ENCODE measurements at regions not wholly inside any gene's neighbourhood (a gene's known extent, or its start where the extent isn't known, plus 50 kb on each side); places are given as distances from the start of the nearest gene placed in this dataset.

- Mint-ChIP-seq H3K27ac (no peak overlapping the region), H3K4me1 (ENCODE audit: low read depth) (no peaks in the 10 kb centered on the region)
These were observed 326.4 kb downstream of the ANKRD50 start for GRCh38 chr4:124386163-124386562.

GRCh38 chr4:124386648-124387047, 325.9 kb downstream of the ANKRD50 start:
- H3K27me3 Mint-ChIP-seq (ENCODE audit: low read depth), result no peaks in the 10 kb centered on the region
- H3K4me1 Mint-ChIP-seq (ENCODE audit: low read depth), result no peaks in the 10 kb centered on the region
- intact Hi-C loops (cut with micrococcal nuclease), result no loop called here
- H3K9me3 Mint-ChIP-seq, result no peaks in the 10 kb centered on the region
- no peak overlapping the region for H3K4me3 Mint-ChIP-seq (ENCODE audit: low read depth)
- no peak for DNase-seq (ENCODE audit: low spot score)
- H3K27ac Mint-ChIP-seq, result no peak overlapping the region
- H3K36me3 Mint-ChIP-seq (ENCODE audit: low read depth), result no peaks in the 10 kb centered on the region

More at GRCh38 chr4:124386163-124386562, 326.4 kb downstream of the ANKRD50 start:
- no peaks in the 10 kb centered on the region for H3K9me3 Mint-ChIP-seq
- H3K36me3 Mint-ChIP-seq (ENCODE audit: low read depth), result no peaks in the 10 kb centered on the region
- no peaks in the 10 kb centered on the region for H3K27me3 Mint-ChIP-seq (ENCODE audit: low read depth)
- no peak for DNase-seq (ENCODE audit: low spot score)
- H3K4me3 Mint-ChIP-seq (ENCODE audit: low read depth), result no peak overlapping the region
- intact Hi-C loops (cut with micrococcal nuclease), result no loop called here

- Mint-ChIP-seq H3K27me3 (ENCODE audit: low read depth) (no peaks in the 10 kb centered on the region), H3K4me1 (ENCODE audit: low read depth) (no peaks in the 10 kb centered on the region), H3K4me3 (ENCODE audit: low read depth) (no peak overlapping the region), H3K27ac (no peak overlapping the region), H3K36me3 (ENCODE audit: low read depth) (no peaks in the 10 kb centered on the region), H3K9me3 (peaks cover 3% of the 10 kb centered on the region)
- DNase-seq (ENCODE audit: low spot score), result no peak
- intact Hi-C loops (cut with micrococcal nuclease), result no loop called here
These were observed 322.9 kb downstream of the ANKRD50 start for GRCh38 chr4:124389591-124389990.

- H3K27ac Mint-ChIP-seq, result no peak overlapping the region
- H3K4me3 Mint-ChIP-seq (ENCODE audit: low read depth), result no peak overlapping the region
- peaks cover 4% of the 10 kb centered on the region for H3K9me3 Mint-ChIP-seq
- no peaks in the 10 kb centered on the region for H3K4me1 Mint-ChIP-seq (ENCODE audit: low read depth)
- intact Hi-C loops (cut with micrococcal nuclease), result no loop called here
- no peak for DNase-seq (ENCODE audit: low spot score)
- no peaks in the 10 kb centered on the region for H3K36me3 Mint-ChIP-seq (ENCODE audit: low read depth)
- H3K27me3 Mint-ChIP-seq (ENCODE audit: low read depth), result no peaks in the 10 kb centered on the region
These were observed 321.7 kb downstream of the ANKRD50 start for GRCh38 chr4:124390861-124391260.

- no peaks in the 10 kb centered on the region for H3K27me3 Mint-ChIP-seq (ENCODE audit: low read depth)
- intact Hi-C loops (cut with micrococcal nuclease), result no loop called here
These were observed 316.2 kb downstream of the ANKRD50 start for GRCh38 chr4:124396333-124396732.

GRCh38 chr4:124401606-124402005, 310.9 kb downstream of the ANKRD50 start:
- H3K4me1 Mint-ChIP-seq (ENCODE audit: low read depth), result no peaks in the 10 kb centered on the region
- intact Hi-C loops (cut with micrococcal nuclease), result no loop called here
- H3K9me3 Mint-ChIP-seq, result no peaks in the 10 kb centered on the region
- DNase-seq (ENCODE audit: low spot score), result no peak
- H3K36me3 Mint-ChIP-seq (ENCODE audit: low read depth), result no peaks in the 10 kb centered on the region
- H3K27me3 Mint-ChIP-seq (ENCODE audit: low read depth), result no peaks in the 10 kb centered on the region
- H3K4me3 Mint-ChIP-seq (ENCODE audit: low read depth), result no peak overlapping the region
- no peak overlapping the region for H3K27ac Mint-ChIP-seq

More at GRCh38 chr4:124396333-124396732, 316.2 kb downstream of the ANKRD50 start:
- Mint-ChIP-seq H3K4me3 (ENCODE audit: low read depth) (no peak overlapping the region), H3K27ac (no peak overlapping the region), H3K4me1 (ENCODE audit: low read depth) (no peaks in the 10 kb centered on the region), H3K9me3 (peaks cover 4% of the 10 kb centered on the region), H3K36me3 (ENCODE audit: low read depth) (no peaks in the 10 kb centered on the region)
- DNase-seq (ENCODE audit: low spot score), result no peak

GRCh38 chr4:124409044-124409443, 303.5 kb downstream of the ANKRD50 start:
- H3K36me3 Mint-ChIP-seq (ENCODE audit: low read depth), result no peaks in the 10 kb centered on the region
- H3K4me1 Mint-ChIP-seq (ENCODE audit: low read depth), result no peaks in the 10 kb centered on the region
- H3K4me3 Mint-ChIP-seq (ENCODE audit: low read depth), result no peak overlapping the region
- DNase-seq (ENCODE audit: low spot score), result no peak
- H3K27ac Mint-ChIP-seq, result no peak overlapping the region
- H3K27me3 Mint-ChIP-seq (ENCODE audit: low read depth), result no peaks in the 10 kb centered on the region
- no peaks in the 10 kb centered on the region for H3K9me3 Mint-ChIP-seq
- intact Hi-C loops (cut with micrococcal nuclease), result no loop called here

GRCh38 chr4:124414276-124415040, 298.1 kb downstream of the ANKRD50 start:
- no peaks in the 10 kb centered on the region for H3K27me3 Mint-ChIP-seq (ENCODE audit: low read depth)

GRCh38 chr4:124415146-124415545, 297.4 kb downstream of the ANKRD50 start:
- DNase-seq (ENCODE audit: low spot score), result no peak
- no peaks in the 10 kb centered on the region for H3K9me3 Mint-ChIP-seq
- no peaks in the 10 kb centered on the region for H3K27me3 Mint-ChIP-seq (ENCODE audit: low read depth)
- intact Hi-C loops (cut with micrococcal nuclease), result no loop called here
- H3K4me1 Mint-ChIP-seq (ENCODE audit: low read depth), result no peaks in the 10 kb centered on the region
- no peak overlapping the region for H3K4me3 Mint-ChIP-seq (ENCODE audit: low read depth)
- H3K27ac Mint-ChIP-seq, result no peak overlapping the region
- H3K36me3 Mint-ChIP-seq (ENCODE audit: low read depth), result no peaks in the 10 kb centered on the region

More at GRCh38 chr4:124414276-124415040, 298.1 kb downstream of the ANKRD50 start:
- Mint-ChIP-seq H3K36me3 (ENCODE audit: low read depth) (no peaks in the 10 kb centered on the region), H3K27ac (no peak overlapping the region), H3K4me1 (ENCODE audit: low read depth) (no peaks in the 10 kb centered on the region), H3K4me3 (ENCODE audit: low read depth) (no peak overlapping the region), H3K9me3 (no peaks in the 10 kb centered on the region)
- intact Hi-C loops (cut with micrococcal nuclease), result no loop called here
- no peak for DNase-seq (ENCODE audit: low spot score)

- no peak overlapping the region for H3K4me3 Mint-ChIP-seq (ENCODE audit: low read depth)
- DNase-seq (ENCODE audit: low spot score), result no peak
- intact Hi-C loops (cut with micrococcal nuclease), result no loop called here
- no peaks in the 10 kb centered on the region for H3K9me3 Mint-ChIP-seq
- no peaks in the 10 kb centered on the region for H3K36me3 Mint-ChIP-seq (ENCODE audit: low read depth)
- H3K27ac Mint-ChIP-seq, result no peak overlapping the region
- H3K27me3 Mint-ChIP-seq (ENCODE audit: low read depth), result no peaks in the 10 kb centered on the region
- no peaks in the 10 kb centered on the region for H3K4me1 Mint-ChIP-seq (ENCODE audit: low read depth)
These were observed 295.2 kb downstream of the ANKRD50 start for GRCh38 chr4:124417371-124417770.

- no peaks in the 10 kb centered on the region for H3K9me3 Mint-ChIP-seq
- no peak for DNase-seq (ENCODE audit: low spot score)
- no peak overlapping the region for H3K4me3 Mint-ChIP-seq (ENCODE audit: low read depth)
- no peaks in the 10 kb centered on the region for H3K36me3 Mint-ChIP-seq (ENCODE audit: low read depth)
- intact Hi-C loops (cut with micrococcal nuclease), result no loop called here
- no peaks in the 10 kb centered on the region for H3K27me3 Mint-ChIP-seq (ENCODE audit: low read depth)
- no peak overlapping the region for H3K27ac Mint-ChIP-seq
- no peaks in the 10 kb centered on the region for H3K4me1 Mint-ChIP-seq (ENCODE audit: low read depth)
These were observed 292.3 kb downstream of the ANKRD50 start for GRCh38 chr4:124420166-124420695.

GRCh38 chr4:124423160-124423559, 289.4 kb downstream of the ANKRD50 start:
- H3K9me3 Mint-ChIP-seq, result no peaks in the 10 kb centered on the region
- H3K36me3 Mint-ChIP-seq (ENCODE audit: low read depth), result no peaks in the 10 kb centered on the region
- intact Hi-C loops (cut with micrococcal nuclease), result no loop called here

GRCh38 chr4:124426279-124426678, 286.3 kb downstream of the ANKRD50 start:
- Mint-ChIP-seq H3K4me1 (ENCODE audit: low read depth) (no peaks in the 10 kb centered on the region), H3K4me3 (ENCODE audit: low read depth) (no peak overlapping the region), H3K36me3 (ENCODE audit: low read depth) (no peaks in the 10 kb centered on the region)

More at GRCh38 chr4:124423160-124423559, 289.4 kb downstream of the ANKRD50 start:
- no peak overlapping the region for H3K4me3 Mint-ChIP-seq (ENCODE audit: low read depth)
- no peaks in the 10 kb centered on the region for H3K4me1 Mint-ChIP-seq (ENCODE audit: low read depth)
- H3K27me3 Mint-ChIP-seq (ENCODE audit: low read depth), result no peaks in the 10 kb centered on the region
- no peak overlapping the region for H3K27ac Mint-ChIP-seq
- DNase-seq (ENCODE audit: low spot score), result no peak

More at GRCh38 chr4:124426279-124426678, 286.3 kb downstream of the ANKRD50 start:
- Mint-ChIP-seq H3K27me3 (ENCODE audit: low read depth) (no peaks in the 10 kb centered on the region), H3K9me3 (no peaks in the 10 kb centered on the region), H3K27ac (no peak overlapping the region)
- no peak for DNase-seq (ENCODE audit: low spot score)
- intact Hi-C loops (cut with micrococcal nuclease), result no loop called here

All from activated T-helper 2 cell treated with anti-CD3 and anti-CD28 coated beads, Interferon-gamma antibody, Interleukin-2, Interleukin-4, amounts not matched to agents 10 μg/mL and 5 μg/mL and 100 μg/mL, durations not matched to agents 14 hours and 24 hours and 36 hours (primary cell).